Fibroblast of lung (primary cell): ENCODE measurements at regions not wholly inside any gene's neighbourhood (a gene's known extent, or its start where the extent isn't known, plus 50 kb on each side); places are given as distances from the start of the nearest gene placed in this dataset.

ENCODE experiments used
- EZH2 ChIP-seq: IDR thresholded peaks from 2 replicates; pipeline ENCODE4 v1.5.1; 2012; ENCODE audit warnings: low read length, control low read depth, mild to moderate bottlenecking; ENCODE audit errors: missing control alignments
- TF ChIP-seq, protein P1 (sequence below), 2 donors: IDR thresholded peaks in 1 of 2; conservative IDR thresholded peaks in 1 of 2; 1 replicate in 1 of 2; 2 replicates in 1 of 2; pipeline ENCODE4 v1.5.1; 2011 to 2012; ENCODE audit warnings: low read length in 2 of 2, control low read depth in 1 of 2, inconsistent platforms in 1 of 2, low read depth in 1 of 2, mild to moderate bottlenecking in 1 of 2

DNA sequence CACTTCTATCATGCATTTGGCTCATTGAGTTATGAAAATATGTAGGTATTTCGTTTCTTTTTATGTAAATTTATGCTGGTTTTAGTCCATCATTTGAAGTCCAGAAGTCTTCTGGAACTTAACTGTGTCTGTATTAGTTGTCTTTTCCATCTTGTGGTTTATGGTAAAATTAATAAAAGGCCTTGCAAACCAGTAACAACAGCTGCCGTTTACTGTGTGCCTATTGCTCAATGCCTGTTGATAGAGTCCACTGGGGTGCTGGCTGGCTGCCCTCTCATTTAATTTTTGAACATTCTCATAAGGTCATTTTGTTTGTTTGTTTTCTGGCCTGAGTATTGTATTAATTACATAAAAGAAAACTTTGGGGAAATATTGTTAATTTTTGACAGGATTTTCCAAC lies 98.0 kb downstream of the NAA11 start:
- TF ChIP-seq, protein P1, sequence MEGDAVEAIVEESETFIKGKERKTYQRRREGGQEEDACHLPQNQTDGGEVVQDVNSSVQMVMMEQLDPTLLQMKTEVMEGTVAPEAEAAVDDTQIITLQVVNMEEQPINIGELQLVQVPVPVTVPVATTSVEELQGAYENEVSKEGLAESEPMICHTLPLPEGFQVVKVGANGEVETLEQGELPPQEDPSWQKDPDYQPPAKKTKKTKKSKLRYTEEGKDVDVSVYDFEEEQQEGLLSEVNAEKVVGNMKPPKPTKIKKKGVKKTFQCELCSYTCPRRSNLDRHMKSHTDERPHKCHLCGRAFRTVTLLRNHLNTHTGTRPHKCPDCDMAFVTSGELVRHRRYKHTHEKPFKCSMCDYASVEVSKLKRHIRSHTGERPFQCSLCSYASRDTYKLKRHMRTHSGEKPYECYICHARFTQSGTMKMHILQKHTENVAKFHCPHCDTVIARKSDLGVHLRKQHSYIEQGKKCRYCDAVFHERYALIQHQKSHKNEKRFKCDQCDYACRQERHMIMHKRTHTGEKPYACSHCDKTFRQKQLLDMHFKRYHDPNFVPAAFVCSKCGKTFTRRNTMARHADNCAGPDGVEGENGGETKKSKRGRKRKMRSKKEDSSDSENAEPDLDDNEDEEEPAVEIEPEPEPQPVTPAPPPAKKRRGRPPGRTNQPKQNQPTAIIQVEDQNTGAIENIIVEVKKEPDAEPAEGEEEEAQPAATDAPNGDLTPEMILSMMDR (conservative IDR thresholded peaks at IDR 0.05 in 1 of 2, IDR thresholded peaks at IDR 0.05 in 1 of 2; ENCODE audit: low read depth in 1 of 2, low read length in 2 of 2): no peak
- TF ChIP-seq EZH2: no peak
